Stimulated activated CD8-positive, alpha-beta memory T cell treated with anti-CD3 and anti-CD28 coated beads, Interleukin-4, amount 100 ng/mL, for 1 hour (primary cell): ENCODE measurements at regions not wholly inside any gene's neighbourhood (a gene's known extent, or its start where the extent isn't known, plus 50 kb on each side); places are given as distances from the start of the nearest gene placed in this dataset.
"Not testable (repeated sequence)": the region's sequence is repeated elsewhere in the genome, so short reads cannot be mapped to it uniquely, and the experiment has no call there.

Experiments
- DNase-seq, 2 donors: peaks; one replicate each; pipeline ENCODE4 v3.0.0-alpha.2; 2020; ENCODE audit warnings: low read depth in 2 of 2, low spot score in 1 of 2

GRCh38 chr11:86148345-86148747 lies 79.5 kb upstream of the PICALM start:
- no peak for DNase-seq

GRCh38 chr11:86147004-86147403 lies 78.1 kb upstream of the PICALM start:
- DNase-seq, result no peak

DNA sequence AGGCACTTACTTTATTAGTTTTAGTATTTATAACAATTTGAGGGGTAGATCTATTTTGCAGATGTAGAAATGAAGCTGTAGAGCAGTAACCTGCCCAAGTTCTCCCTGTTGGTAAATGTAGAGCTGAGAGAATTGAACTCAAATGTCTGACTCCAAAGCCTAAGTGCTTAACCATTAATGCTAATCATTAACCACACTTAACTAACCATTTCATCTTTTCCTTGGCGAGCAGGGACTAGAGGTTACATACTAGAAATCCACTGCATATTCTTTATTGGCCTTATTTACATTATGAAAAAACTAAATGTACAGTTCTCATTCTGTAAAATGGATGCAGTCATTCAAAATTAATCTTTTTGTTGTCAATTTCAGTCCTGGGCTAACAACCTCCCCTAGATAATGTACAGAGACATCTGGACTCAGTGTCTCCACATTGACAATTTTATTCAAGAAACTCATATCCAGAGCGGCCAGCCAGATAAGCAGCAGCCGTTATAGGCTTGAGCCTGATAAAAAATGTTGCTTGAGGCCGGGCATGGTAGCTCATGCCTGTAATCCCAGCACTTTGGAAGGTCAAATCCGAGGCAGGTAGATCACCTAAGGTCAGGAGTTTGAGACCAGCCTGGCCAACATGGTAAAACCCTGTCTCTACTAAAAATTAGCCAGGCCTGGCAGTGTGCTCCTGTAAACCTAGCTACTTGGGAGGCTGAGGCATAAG lies 76.7 kb upstream of the PICALM start:
- DNase-seq, result no peak

GRCh38 chr11:86144846-86145245 lies 76.0 kb upstream of the PICALM start:
- DNase-seq, result no peak

- DNase-seq, result not testable (repeated sequence)
Measured at GRCh38 chr11:86144087-86144486, 75.2 kb upstream of the PICALM start.

GRCh38 chr11:86143087-86144030 lies 74.5 kb upstream of the PICALM start:
- DNase-seq, result no peak

DNA sequence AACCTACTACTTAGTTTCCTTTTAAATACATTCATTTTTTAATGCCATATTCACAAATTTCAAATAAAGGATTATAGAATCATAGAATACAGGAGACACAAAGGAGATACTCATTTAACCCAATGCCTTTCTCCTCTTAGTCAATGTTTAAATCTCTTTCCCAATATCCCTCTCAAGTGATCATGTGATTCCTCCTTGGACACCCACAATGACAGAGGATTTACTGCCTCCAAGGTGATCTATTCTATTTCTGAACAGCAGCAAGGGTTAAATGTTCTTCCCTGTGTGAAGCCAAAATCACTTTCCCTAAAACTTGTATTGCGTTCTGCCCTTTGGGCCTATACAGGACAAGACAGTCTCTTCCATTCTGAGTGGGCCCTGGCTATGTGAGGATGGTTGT lies 73.3 kb upstream of the PICALM start:
- DNase-seq, result no peak

DNA sequence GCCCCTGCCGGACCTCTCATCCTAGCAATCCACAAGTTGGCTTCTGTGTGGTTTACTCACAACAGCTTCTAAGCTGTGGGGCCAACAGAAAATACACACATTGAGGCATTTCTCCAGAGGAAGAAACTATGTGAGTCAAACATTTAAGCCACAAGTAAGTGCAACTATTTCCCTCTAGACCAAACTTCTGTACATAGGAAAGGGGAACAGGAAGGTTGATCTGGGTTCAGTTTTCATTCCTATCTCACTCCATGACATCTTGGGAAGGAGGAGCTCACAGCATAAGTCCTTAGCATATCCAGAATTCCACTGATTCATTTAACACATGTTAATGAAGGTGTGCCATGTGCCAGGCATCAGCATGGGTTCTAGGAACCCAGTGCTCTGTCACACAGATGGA lies 72.8 kb upstream of the PICALM start:
- DNase-seq, result no peak

- DNase-seq, result no peak
Measured at GRCh38 chr11:86140334-86140990, 71.6 kb upstream of the PICALM start.

- no peak for DNase-seq
Measured at GRCh38 chr11:86138958-86139357, 70.1 kb upstream of the PICALM start.

GRCh38 chr11:86136538-86136937 lies 67.7 kb upstream of the PICALM start:
- DNase-seq, result no peak

GRCh38 chr11:86135319-86135714 lies 66.4 kb upstream of the PICALM start:
- DNase-seq, result no peak

DNA sequence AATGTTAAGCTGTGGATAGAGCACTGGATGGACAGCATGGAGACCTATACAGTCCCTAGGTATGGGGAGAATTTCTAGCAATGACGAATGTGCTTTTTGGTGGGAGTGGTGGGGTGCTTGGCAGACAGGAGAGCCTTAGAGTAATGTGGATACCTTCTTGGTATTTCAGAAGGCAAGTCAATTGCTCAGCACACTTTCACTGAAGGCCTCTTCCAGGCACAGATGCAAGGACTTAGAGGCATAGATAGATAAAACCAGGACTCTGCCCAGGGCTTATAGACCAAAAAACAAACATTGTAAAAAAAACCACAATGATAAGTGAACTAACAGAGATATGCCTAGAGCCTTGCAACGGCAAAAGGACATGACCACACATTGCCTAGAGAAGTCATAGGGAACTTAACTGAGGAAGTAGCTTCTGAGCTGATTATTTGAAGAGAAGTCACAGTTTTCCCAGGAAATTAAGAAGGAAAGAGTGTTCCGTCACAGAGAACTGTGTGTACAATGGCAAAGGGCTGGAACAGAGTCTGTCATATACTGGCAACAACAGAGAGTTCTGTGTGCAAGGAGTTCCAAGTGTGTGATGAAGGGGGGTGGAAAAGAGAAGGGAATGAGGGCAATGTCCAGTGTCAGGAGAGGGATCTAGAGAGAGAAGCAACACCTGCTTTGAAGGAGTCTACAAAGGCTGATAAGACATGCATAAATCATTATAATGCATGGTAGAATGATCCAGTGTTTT lies 65.9 kb upstream of the PICALM start:
- no peak for DNase-seq

GRCh38 chr11:86132667-86133249 lies 63.9 kb upstream of the PICALM start:
- no peak for DNase-seq

DNA sequence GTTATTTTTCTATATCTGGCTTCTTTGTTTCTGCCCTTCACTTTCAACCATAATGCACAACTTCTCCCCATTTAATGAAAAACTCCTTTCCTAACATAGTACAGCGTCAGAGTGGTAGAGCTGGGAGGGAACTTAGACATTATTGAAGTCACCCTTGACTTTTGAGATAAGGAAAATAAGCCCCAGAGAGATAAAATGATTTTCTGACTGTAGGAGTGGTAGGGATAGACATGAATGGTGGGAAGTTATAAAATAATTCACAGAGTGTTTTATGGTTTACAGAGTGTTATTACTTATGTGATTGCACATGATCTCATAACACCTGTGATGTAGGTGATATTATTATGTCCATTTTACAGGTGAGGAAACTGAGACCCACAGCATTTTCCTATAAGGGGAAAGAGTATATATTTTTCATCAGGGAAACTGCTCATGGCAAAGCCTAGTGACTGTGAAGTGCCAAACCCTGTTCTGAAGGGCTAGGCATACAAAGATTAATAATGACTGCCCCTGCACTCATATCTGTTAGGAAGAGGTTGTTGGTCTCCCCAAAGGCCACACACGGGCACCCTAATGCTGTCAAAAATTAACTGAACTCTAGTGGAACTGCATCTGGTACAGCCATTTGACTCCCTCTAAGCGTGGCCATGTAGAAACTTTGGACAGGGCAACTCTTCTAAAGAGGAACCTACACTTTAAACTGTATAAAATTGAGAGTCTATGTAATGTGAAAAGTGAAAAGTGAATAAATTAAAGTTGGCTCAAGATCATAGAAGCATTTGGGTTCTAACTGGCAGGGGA lies 61.1 kb upstream of the PICALM start:
- no peak for DNase-seq

- no peak for DNase-seq
Measured at GRCh38 chr11:86128914-86129313, 60.0 kb upstream of the PICALM start.

- DNase-seq, result no peak
Measured at GRCh38 chr11:86126862-86127261, 58.0 kb upstream of the PICALM start.

GRCh38 chr11:86124251-86125233 lies 55.7 kb upstream of the PICALM start:
- no peak for DNase-seq

GRCh38 chr11:86122773-86123172 lies 53.9 kb upstream of the PICALM start:
- no peak for DNase-seq
